SIG-M5 (cell line): ENCODE measurements at regions not wholly inside any gene's neighbourhood (a gene's known extent, or its start where the extent isn't known, plus 50 kb on each side); places are given as distances from the start of the nearest gene placed in this dataset.

Source experiments
- DNase-seq: peaks from one replicate; lab custom pipeline; 2025; lab: John Stamatoyannopoulos, UW

GRCh38 chr4:179583221-179583620 is 2141.0 kb upstream of the AGA start:
- DNase-seq, result no peak

- no peak for DNase-seq
Measured at GRCh38 chr4:179584101-179584500, 2141.9 kb upstream of the AGA start.

DNA sequence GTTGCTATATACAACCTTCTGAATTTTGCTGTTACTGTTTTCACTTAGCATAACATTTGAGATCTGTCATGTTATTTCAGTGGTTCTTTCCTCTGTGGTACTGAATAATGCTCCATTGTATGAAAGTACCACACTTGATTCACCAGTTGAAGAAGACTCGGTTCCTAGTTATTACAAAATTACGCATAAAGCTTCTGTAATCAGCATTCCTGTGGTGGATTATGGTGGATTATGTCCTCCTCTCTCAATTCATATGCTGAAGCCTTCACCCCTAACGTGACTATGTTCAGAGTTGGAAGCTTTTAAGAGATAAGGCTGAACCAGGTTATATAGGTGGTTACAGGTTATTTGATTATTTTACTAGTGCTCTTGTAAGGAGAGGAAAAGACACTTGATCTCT is 2143.5 kb upstream of the AGA start:
- no peak for DNase-seq

GRCh38 chr4:179586460-179586859 is 2144.2 kb upstream of the AGA start:
- no peak for DNase-seq

DNA sequence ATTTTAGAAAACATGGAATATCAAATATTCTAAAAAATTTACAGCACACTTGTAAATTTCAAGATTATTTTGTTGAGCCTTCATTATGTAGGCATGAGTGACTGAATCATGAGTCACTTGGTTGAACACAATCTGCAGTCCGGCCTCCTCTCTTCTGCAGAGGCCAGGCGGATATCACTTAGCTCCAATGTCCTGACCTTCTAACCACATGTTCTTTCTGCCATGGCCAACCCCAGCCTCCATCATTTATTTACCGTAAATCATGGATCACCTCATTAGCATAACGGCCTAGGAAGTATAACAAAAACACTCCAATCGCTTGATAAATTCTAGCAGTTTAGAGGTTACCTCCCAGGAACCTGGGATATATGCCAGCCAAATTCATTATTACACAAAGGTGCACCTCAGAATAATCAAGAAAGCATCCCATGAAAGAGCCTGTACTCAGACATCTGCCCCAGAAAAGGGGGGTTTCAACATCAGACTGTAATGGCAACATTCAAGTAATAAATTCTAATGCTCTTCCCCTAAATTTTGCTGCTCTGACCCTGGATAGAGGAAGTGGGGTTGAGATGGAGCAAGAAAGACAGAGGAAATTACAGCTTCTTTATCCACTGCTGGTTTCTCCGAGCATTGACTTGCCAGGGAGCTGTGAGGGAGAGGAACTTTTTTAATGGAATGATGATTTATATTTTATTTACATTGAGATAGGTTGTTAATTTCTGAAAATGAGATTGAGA is 2153.6 kb upstream of the AGA start:
- no peak for DNase-seq

GRCh38 chr4:179596621-179597020 is 2154.4 kb upstream of the AGA start:
- DNase-seq, result no peak

- no peak for DNase-seq
Measured at GRCh38 chr4:179597301-179597700, 2155.1 kb upstream of the AGA start.

DNA sequence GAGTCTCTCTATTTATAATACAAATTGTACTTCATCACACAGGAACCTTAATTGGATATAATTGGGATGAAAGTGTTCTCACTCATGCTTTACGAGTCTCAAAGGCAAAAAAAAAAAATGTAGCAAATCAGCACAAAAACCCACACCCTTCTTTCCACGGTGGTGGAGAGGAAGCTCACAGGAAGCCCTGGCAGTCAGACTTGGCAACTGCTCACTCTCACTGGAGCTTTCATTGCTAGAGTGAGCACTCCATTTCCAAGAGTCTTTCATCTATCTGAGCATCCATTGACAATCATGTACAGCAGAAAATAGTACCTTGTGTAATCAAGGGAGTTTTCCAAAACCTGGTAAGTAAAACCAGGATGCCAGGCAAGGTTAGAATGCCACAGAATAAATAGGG is 2159.4 kb upstream of the AGA start:
- DNase-seq, result no peak

DNA sequence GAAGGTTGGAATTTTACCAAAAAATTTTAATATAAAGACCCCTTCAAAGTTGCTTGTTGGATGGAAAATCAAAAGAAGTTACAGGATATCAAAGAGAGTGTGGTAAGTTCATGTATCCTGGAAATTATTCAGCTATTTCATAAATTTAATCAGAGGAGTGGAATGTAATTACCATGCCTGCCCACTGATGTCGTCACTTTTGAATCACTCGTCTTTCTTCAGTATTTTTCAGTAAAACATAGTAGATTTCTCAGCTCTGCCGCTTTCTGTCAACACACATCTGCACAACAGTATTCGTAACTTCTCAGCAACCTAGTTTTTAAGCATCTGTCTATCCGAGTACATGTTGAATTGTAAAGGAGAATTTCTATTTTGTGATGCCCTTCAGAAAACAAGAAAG is 2163.0 kb upstream of the AGA start:
- no peak for DNase-seq

DNA sequence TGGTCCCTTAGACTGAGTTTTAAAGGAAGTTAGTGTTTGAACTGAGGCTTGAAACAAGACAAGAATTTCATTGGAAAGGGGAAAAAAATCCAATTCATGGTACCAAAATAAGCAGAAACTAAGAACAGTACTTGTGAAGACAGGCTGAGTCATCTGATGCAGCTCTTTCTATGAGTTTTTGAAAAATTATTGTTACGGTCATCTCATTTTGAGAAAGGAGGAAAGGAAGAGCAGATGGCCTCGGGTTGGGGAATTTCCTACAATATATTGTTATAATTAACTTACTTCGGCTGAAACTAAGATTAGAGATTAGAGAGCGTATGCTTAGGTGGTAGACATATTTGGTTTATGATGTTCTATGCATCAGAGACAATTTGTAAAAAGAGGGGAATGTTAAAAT is 2164.8 kb upstream of the AGA start:
- DNase-seq, result no peak

GRCh38 chr4:179615704-179616103 is 2173.5 kb upstream of the AGA start:
- DNase-seq, result no peak

DNA sequence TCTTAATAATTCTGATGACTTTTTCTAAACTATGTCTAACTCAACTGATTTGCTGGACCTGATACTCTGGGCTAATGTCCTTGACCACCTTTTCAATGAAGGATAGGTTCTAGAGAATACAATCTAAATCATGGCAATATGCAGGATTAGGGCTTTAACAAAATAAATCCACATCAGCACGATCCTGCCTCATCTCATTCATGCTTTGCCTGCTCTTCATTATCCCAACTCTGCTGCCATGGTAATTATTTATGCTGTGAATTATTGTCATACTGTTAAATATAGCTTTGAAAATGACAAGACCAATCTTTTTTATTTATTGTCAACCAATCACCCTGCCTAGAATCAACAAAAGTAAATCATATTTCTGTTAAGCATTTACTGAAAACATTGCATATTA is 2176.7 kb upstream of the AGA start:
- DNase-seq, result no peak

DNA sequence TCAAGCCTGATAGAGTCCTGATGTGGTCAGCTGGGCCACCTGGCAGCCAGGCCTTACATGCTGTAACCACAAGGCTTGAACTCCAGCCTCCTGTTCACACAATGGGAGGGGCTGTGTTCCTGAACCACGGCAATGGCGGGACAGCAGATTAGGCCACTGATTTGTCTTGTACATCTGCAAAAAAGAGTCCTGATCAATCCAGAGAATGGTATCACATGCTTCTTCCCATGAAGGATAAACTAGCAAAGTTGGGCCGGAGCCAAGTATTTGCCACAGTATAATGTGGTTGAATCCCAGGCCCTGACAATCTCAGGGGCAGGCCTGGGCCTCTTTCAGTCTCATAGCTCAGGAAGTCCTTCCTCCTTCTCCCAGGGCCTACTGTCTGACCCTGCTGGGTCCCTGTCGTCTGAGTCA is 2182.5 kb upstream of the AGA start:
- no peak for DNase-seq

GRCh38 chr4:179625406-179625805 is 2183.2 kb upstream of the AGA start:
- no peak for DNase-seq

GRCh38 chr4:179626687-179627086 is 2184.4 kb upstream of the AGA start:
- no peak for DNase-seq

GRCh38 chr4:179631321-179631720 is 2189.1 kb upstream of the AGA start:
- DNase-seq, result no peak

DNA sequence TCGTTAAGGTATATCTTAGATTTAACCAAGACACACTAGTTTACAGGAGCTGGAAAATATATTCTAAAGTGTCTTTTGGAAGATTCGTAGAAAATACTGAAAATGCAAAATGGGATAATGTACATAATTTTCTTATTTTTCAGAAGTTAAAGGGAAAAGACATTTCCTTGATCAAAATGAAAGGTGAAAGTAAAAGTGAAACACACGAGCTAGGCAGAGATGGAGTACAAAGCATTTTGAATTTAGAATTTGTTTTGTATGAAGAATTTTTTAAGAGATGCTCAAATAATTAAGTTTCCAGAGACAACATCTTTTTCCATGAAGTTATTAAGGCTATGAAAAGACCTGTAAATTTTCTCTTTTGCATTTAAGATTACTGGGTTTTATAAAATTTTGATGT is 2192.6 kb upstream of the AGA start:
- DNase-seq, result no peak

DNA sequence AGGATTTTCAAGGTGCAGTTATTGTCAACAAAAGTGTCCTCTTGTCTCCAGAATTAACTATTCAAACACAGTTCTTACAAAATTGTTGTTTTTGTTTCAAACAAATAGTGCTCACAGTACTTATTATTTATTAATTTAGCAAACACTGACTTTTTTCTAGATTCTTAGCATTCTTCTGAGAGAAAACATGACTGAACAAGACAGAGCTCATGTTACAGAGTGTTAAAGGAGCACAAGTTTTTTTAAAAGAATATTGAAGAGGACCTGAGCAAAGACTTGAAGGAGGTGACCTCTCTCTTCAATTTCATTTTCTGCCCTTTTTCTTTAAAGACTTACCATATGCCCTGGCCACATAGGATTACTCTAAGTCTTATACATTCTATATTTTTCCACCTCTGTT is 2220.3 kb upstream of the AGA start:
- no peak for DNase-seq

- no peak for DNase-seq
Measured at GRCh38 chr4:179663641-179664429, 2221.6 kb upstream of the AGA start.

DNA sequence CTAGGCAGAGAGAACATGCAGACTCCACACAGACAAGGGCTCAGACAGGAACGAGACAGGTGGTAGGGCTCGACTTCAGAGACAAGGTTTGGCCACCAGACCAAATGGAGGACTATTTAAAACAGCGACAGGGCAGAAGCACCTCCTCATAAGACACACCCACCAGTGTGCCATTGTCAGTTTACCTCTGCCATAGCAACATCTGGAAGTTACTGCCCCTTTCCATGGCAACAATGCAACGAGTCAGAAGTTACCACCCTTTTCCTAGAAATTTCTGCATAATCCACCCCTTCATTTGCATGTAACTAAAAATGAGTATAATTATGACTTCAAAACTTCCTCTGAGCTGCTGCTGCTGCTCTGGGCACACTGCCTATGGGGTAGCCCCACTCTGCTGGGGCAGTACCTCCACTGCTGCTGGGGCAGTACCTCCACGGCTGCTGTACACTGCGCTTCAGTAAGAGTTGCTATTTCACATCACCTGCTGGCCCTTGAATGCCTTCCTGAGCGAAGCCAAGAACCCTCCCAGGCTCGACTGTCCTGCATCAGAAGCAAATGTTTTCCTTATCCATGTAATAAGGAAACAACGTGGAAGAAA is 2222.3 kb upstream of the AGA start:
- no peak for DNase-seq

DNA sequence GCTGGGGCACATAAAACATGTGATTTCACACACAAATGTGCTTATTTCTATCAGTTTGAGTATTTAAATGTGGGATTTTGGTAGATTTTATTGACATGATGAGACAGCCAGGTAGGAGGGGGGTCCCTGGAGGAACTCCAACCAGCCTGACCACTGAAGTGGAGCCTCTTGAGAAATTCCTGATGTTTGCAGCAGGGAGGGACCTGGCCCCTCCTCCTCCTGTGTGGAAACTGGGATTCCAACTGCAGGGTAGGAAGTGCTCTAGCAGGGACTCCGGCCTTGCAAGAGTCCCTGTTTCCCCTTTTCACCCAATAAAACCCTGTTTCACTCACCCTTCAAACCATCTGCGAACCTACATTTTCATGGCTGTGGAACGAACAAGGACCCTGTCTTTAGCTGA is 2224.0 kb upstream of the AGA start:
- DNase-seq, result no peak

DNA sequence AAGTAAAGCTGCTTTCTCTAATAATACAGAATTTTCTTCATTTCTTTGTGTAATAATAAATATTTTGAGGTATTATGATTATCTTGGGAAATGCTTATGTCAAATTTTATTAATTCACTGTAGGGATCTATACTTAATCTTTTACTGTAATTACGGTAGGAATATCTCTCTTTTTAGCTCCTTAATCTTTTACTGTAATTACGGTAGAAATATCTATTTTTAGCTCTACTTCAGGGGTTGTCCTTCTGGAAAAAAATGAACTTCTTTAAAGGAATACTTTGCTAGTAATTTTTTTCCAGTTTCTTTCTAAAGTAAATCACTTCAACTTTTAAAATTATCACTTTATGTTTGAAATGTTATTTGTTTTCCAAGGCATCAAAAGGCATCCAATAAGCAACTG is 2229.4 kb upstream of the AGA start:
- DNase-seq, result no peak

GRCh38 chr4:179678093-179678814 is 2236.0 kb upstream of the AGA start:
- no peak for DNase-seq
